ENCODE measurements at regions not wholly inside any gene's neighbourhood (a gene's known extent, or its start where the extent isn't known, plus 50 kb on each side); places are given as distances from the start of the nearest gene placed in this dataset.

DNA sequence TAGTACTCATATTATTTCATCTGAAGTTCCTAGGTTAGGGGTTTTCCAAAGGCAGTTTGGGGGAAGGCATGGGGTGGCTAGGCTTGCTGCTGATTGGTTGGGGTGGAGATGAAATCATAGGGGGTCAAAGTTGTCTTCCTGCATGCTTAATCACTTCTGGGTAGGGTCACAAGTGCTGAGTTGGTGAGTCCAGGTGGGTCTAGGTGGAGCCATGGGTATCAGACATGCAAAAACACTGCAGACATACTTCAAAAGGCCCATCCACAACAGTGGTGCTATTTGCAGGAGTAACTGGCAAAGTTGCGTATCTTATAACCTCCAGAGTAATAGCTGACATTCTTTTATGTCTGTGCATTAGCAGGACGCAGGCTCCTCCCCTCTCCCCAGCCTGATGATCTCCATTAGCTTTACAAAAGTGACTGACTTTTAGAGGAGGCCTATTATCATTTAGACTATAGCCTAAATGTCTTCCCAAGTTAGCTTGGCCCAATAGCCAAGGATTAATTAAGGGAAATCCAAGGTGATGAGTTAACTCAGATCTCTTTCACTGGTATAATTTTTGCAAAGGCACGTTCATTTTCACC is 374.4 kb upstream of the PRMT6 start:
- TF ChIP-seq POLR2A (IDR thresholded peaks at IDR 0.05; ENCODE audit: low read depth, low read length): no peak
- no peak for TF ChIP-seq POLR2AphosphoS5 (IDR thresholded peaks at IDR 0.05; ENCODE audit: insufficient read depth, low read depth, low read length)
- TF ChIP-seq, protein P1, sequence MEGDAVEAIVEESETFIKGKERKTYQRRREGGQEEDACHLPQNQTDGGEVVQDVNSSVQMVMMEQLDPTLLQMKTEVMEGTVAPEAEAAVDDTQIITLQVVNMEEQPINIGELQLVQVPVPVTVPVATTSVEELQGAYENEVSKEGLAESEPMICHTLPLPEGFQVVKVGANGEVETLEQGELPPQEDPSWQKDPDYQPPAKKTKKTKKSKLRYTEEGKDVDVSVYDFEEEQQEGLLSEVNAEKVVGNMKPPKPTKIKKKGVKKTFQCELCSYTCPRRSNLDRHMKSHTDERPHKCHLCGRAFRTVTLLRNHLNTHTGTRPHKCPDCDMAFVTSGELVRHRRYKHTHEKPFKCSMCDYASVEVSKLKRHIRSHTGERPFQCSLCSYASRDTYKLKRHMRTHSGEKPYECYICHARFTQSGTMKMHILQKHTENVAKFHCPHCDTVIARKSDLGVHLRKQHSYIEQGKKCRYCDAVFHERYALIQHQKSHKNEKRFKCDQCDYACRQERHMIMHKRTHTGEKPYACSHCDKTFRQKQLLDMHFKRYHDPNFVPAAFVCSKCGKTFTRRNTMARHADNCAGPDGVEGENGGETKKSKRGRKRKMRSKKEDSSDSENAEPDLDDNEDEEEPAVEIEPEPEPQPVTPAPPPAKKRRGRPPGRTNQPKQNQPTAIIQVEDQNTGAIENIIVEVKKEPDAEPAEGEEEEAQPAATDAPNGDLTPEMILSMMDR (IDR thresholded peaks at IDR 0.05; ENCODE audit: extremely low read depth in 1 of 2, insufficient read depth in 1 of 2, low read depth in 1 of 2, low read length in 2 of 2): no peak

Data from endothelial cell of umbilical vein (primary cell).